GM12864 (cell line): ENCODE measurements at regions not wholly inside any gene's neighbourhood (a gene's known extent, or its start where the extent isn't known, plus 50 kb on each side); places are given as distances from the start of the nearest gene placed in this dataset.
A peak's percentile ranks its signal among the peaks of the same experiment; 100 is the strongest.

Source experiments
- DNase-seq: peaks from one replicate; pipeline ENCODE4 v3.0.0-alpha.2; 2011; ENCODE audit warnings: low read depth
- H3K4me3 ChIP-seq: 2 replicates; pipeline ENCODE4 v1.5.1; 2011; ENCODE audit warnings: mild to moderate bottlenecking, low read depth, low read length, control low read depth
- CTCF ChIP-seq: IDR thresholded peaks from 2 replicates; pipeline ENCODE4 v1.5.1; 2011; ENCODE audit warnings: low read depth, mild to moderate bottlenecking, moderate library complexity, low read length, control low read depth, inconsistent platforms; ENCODE audit errors: missing control alignments

GRCh38 chr4:153137159-153137558 is 67.1 kb upstream of the TRIM2 start:
- no peak for TF ChIP-seq CTCF
- H3K4me3 ChIP-seq, result no peak overlapping the region
- DNase-seq, result no peak

- no peak for TF ChIP-seq CTCF
- H3K4me3 ChIP-seq, result no peak overlapping the region
- DNase-seq, result no peak
Measured at GRCh38 chr4:153137677-153138630, 66.3 kb upstream of the TRIM2 start.

- TF ChIP-seq CTCF, result no peak
- no peak for DNase-seq
- no peak overlapping the region for H3K4me3 ChIP-seq
Measured at GRCh38 chr4:153138736-153139135, 65.5 kb upstream of the TRIM2 start.

- no peak for DNase-seq
- no peak overlapping the region for H3K4me3 ChIP-seq
- no peak for TF ChIP-seq CTCF
Measured at GRCh38 chr4:153140294-153140693, 63.9 kb upstream of the TRIM2 start.

- no peak overlapping the region for H3K4me3 ChIP-seq
- no peak for TF ChIP-seq CTCF
- no peak for DNase-seq
Measured at GRCh38 chr4:153141238-153141637, 63.0 kb upstream of the TRIM2 start.

GRCh38 chr4:153142700-153143438 is 61.4 kb upstream of the TRIM2 start:
- peak; percentile 58 for TF ChIP-seq CTCF
- no peak overlapping the region for H3K4me3 ChIP-seq
- no peak for DNase-seq
